Umbilical cord (tissue), 1 donor: ENCODE measurements at regions not wholly inside any gene's neighbourhood (a gene's known extent, or its start where the extent isn't known, plus 50 kb on each side); places are given as distances from the start of the nearest gene placed in this dataset.
A peak's percentile ranks its signal among the peaks of the same experiment; 100 is the strongest.
"Not testable (repeated sequence)": the region's sequence is repeated elsewhere in the genome, so short reads cannot be mapped to it uniquely, and the experiment has no call there.

Source experiments
- DNase-seq: peaks from one replicate; pipeline ENCODE4 v3.0.0-alpha.2; 2015; ENCODE audit warnings: low spot score

DNA sequence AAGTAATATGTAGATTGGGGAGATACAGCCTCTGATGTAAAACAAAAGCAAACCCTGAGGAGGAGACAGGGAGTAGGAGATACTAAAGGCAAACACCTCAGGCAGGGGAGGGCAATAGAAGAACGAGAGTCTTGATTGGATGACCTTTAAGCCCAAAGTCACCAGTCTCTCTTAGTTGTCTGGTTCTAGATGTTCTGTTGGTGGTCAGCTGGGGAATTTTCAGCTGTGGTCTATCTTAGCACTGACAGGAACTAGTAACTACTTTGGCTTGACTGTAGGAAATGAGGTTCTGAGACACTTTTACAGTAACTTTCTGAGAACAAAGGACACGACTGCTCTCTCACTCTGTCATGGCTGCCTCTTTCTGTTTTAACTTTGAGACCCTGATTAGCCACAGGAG, 290.7 kb upstream of the MIR17HG start:
- no peak for DNase-seq

GRCh38 chr13:91057507-91057906, 290.0 kb upstream of the MIR17HG start:
- not testable (repeated sequence) for DNase-seq

GRCh38 chr13:91058066-91058465, 289.4 kb upstream of the MIR17HG start:
- no peak for DNase-seq

- no peak for DNase-seq
Observed at GRCh38 chr13:91058919-91059318, 288.6 kb upstream of the MIR17HG start.

GRCh38 chr13:91066745-91067144, 280.7 kb upstream of the MIR17HG start:
- no peak for DNase-seq

GRCh38 chr13:91072486-91072885, 275.0 kb upstream of the MIR17HG start:
- no peak for DNase-seq

- DNase-seq: no peak
Observed at GRCh38 chr13:91074091-91074490, 273.4 kb upstream of the MIR17HG start.

DNA sequence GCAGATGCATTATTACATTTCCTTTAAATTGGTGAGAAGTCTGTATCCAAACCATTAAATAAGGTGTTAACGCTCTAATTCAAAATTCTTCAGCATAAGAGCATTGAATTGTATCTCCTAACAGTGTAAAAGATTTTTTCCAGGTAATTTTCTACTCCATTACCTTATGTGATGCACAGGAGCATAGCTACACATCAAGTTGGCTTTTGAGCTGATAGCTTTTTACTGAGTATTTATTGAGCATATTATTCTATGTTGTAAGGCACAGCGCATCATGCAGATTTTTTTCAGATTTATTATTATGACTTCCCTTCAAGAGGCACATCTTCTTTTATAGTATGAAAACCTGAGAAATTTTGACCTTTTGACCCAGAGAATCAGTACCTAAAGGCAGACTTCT, 270.7 kb upstream of the MIR17HG start:
- no peak for DNase-seq

- DNase-seq: peak; percentile 12
Observed at GRCh38 chr13:91078093-91078679, 269.3 kb upstream of the MIR17HG start.

GRCh38 chr13:91079176-91079575, 268.3 kb upstream of the MIR17HG start:
- DNase-seq: no peak

DNA sequence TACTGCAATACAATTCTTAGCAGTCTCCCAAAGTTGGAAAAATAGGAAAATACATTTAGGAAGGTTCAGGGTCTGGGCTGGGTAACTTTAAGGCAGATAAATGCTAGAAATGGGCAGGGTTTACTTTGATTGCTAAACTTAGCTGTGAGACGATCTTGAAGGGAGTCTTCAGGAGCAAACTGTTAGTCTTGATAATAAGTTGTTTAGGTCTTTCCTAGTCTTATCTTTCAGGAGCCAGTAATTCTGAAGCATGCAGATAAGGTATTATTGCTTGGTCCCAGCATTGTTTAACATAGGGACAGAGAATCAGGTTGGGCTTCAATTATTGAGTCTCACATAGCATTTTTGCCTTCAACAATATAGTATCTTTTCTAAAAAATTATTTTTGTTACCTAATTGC, 262.4 kb upstream of the MIR17HG start:
- no peak for DNase-seq

- no peak for DNase-seq
Observed at GRCh38 chr13:91086936-91087716, 260.4 kb upstream of the MIR17HG start.

GRCh38 chr13:91097269-91097668, 250.2 kb upstream of the MIR17HG start:
- no peak for DNase-seq

DNA sequence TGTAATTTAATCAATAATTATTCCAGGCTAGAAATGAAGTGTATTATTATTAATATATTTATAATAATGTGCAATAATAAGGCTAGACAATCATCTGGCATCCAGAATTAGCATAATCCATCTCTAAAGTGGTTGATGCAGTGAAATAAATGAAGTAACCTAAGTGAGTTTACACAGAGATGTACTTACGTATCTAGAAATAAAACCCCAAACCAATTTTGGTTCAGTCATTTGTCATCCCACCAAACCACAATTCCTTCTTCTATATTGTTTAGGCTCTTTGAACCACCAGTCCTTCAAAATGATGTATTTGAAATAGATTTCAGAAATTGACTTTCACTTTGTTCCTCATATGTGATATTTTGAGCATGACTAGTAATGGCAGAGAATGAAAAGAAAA, 247.6 kb upstream of the MIR17HG start:
- no peak for DNase-seq

DNA sequence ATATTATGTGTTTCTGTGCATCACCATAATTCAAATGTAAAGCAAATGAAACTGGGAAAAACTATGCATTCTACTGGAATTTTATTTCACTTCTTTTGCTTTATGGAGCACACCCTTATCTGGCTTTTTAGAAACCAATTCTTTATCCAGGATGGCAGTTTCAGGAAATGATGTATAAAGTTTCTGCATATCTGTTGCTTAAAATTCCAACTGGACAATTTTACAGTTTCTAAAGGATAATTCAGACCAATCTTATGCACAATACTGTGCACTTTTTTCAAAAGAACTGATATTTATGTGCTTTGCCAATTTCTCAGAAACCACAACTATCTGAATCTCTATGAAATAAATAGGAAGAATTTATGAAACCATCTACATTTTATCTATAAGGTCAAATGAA, 246.5 kb upstream of the MIR17HG start:
- DNase-seq: no peak

- no peak for DNase-seq
Observed at GRCh38 chr13:91101381-91101780, 246.1 kb upstream of the MIR17HG start.

DNA sequence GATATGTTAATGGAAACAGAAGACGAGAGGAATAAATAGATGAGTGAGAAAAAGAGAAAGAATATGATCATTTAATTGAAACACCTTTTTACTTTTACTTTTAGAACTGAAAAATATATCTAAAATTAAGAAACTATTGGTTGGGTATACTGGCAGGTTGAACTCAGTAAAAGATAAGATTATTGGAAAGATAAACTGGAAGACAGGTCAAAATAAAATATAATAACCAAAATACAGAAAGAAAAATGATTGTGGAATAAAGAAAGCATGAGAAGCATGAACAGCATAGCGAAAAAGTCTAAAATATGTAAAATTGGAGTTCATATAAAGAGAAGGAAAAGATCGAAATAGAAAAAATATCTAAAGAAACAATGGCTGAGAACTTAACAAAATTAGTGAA, 242.2 kb upstream of the MIR17HG start:
- DNase-seq: no peak

- DNase-seq: no peak
Observed at GRCh38 chr13:91106565-91106964, 240.9 kb upstream of the MIR17HG start.

DNA sequence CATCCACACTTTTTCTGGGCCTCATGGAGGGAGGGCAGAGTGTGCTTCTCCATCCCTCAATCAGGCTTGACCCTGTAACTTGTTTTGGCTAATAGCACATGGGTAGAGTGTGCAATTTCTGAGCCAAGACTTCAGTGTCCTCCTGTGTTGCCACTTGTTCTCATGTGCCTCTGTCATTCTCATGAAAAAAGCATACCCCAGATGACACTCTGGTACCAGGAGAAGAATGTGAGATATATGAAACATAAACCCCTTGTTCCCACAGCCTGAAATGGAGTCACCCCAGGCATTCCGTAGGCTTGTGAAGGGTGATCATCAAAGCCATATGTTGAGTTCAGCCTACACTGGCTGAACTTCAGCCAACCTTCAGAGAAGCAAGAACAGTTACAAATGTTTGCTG, 239.2 kb upstream of the MIR17HG start:
- no peak for DNase-seq

DNA sequence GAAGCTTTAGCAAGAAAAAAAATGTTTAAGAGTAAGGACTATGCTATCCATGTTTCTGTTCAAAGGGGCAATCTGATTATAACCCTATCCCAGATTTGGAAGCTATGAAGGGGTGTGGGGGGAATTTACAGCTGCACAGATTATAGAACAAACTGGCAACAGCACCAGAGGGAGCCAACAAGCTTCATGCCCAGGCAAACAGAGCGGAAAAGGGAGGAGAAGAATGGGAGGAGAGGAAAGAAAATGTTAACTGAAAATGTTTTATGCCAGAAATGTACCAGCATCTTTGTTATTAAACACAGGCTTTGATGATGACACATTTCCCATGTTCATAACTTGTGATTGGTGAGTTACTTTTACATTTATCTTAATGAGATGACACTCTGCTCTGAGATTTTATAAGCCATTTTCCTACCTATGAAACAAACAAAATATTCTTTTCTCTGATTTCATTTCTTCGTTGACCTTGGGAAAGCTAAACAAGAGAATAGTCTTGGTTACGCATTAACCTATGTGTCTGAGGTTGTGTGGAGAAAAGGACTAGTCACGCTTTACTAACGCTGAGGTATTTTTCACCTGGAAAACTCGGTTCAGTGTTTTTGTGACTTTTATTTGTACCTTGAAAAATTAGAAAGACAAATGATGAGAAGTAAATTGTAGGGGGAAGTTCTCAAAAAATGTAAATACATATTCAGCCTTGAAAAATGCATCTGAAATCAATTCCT, 235.8 kb upstream of the MIR17HG start:
- no peak for DNase-seq

DNA sequence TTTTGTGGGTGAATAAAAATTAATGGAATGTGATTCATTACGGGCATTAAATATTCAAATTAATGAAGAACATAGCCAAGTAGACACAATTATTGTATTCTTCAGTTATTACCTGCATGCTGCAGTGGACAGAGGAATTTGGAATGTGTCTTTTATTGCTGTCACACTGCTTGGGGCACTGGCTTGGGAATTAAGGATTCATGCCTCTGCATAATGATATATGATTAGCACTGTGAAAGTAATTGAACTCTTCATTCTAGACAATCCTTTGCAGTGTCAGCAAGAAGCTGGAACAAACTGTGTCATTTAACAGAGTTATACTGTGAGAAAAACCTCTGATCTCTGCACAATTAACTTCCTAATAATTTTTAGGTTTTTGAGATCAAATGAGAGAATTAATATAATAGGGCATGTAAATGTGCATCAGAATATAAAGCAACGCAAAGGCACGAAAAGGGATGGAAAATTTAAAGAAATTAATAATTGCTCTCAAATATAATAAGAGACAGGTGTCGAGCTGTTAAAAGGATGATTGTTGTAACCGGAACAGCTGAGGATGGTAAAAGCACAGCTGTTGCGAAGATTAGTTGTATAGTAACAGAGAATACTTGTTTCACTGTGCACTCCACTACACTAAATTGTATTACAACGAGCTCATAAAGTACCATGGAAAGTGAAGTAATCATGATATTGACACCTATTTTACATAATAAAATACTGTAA, 235.1 kb upstream of the MIR17HG start:
- no peak for DNase-seq

DNA sequence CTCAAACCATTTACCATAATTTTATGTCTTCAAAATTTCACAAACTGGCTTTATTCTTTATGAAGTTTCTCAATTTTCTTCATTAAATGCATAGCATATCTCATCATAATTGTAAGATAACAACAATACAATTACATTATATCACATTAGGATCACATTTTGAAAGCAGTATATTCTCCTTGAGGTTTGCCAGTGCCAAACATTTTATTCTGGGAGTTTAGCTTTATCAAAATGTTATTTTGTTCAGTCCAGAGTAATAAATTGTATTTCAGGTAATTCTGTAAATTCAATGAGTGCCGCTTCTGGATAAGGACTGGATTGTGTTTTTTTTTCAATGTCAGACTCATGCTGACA, 234.6 kb upstream of the MIR17HG start:
- DNase-seq: no peak
